GM19395 (cell line): ENCODE measurements at regions not wholly inside any gene's neighbourhood (a gene's known extent, or its start where the extent isn't known, plus 50 kb on each side); places are given as distances from the start of the nearest gene placed in this dataset.
"Not testable (repeated sequence)": the region's sequence is repeated elsewhere in the genome, so short reads cannot be mapped to it uniquely, and the experiment has no call there.

Experiments
- ATAC-seq: cut with Tn5 transposase; IDR thresholded peaks from one replicate; pipeline ENCODE4 v1.9.1; 2021; ENCODE audit warnings: mild to moderate bottlenecking, moderate library complexity; ENCODE audit not compliant: unreplicated experiment

- ATAC-seq = no peak
Observed at GRCh38 chr5:83810511-83810910, 89.9 kb upstream of the HAPLN1 start.

- ATAC-seq = no peak
Observed at GRCh38 chr5:83802686-83803085, 82.0 kb upstream of the HAPLN1 start.

GRCh38 chr5:83800201-83800600 lies 79.5 kb upstream of the HAPLN1 start:
- ATAC-seq = no peak

GRCh38 chr5:83799020-83799419 lies 78.4 kb upstream of the HAPLN1 start:
- ATAC-seq = not testable (repeated sequence)

- ATAC-seq = no peak
Observed at GRCh38 chr5:83789371-83789770, 68.7 kb upstream of the HAPLN1 start.

- no peak for ATAC-seq
Observed at GRCh38 chr5:83787631-83788030, 67.0 kb upstream of the HAPLN1 start.

- no peak for ATAC-seq
Observed at GRCh38 chr5:83785176-83785668, 64.6 kb upstream of the HAPLN1 start.

GRCh38 chr5:83780699-83781350 lies 60.2 kb upstream of the HAPLN1 start:
- ATAC-seq = no peak

GRCh38 chr5:83777856-83778255 lies 57.2 kb upstream of the HAPLN1 start:
- ATAC-seq = no peak

- ATAC-seq = no peak
Observed at GRCh38 chr5:83776437-83777031, 55.9 kb upstream of the HAPLN1 start.
